HEK293 (cell line): ENCODE measurements at regions not wholly inside any gene's neighbourhood (a gene's known extent, or its start where the extent isn't known, plus 50 kb on each side); places are given as distances from the start of the nearest gene placed in this dataset.

Experiments
- CTCF ChIA-PET: fragments of 350-600 bp; formaldehyde crosslinking; extraction: SDS; loops from one replicate; lab custom pipeline; 2021; ENCODE audit warnings: antibody characterized with exemption; lab: Yijun Ruan, JAX
- POLR2A ChIA-PET: fragments of 300-600 bp; formaldehyde crosslinking; extraction: SDS; loops from one replicate; lab custom pipeline; 2020; ENCODE audit warnings: antibody characterized with exemption, inconsistent platforms; lab: Yijun Ruan, JAX
- H3K27ac ChIP-seq: fragments of 200-500 bp; sonication (Bioruptor generic); 2 replicates; pipeline ENCODE4 v1.5.1; 2014; ENCODE audit warnings: low read depth, low read length, control low read depth, inconsistent platforms; ENCODE audit errors: extremely low read depth
- H3K36me3 ChIP-seq, 2 experiments: fragments of 200-500 bp in 1 of 2; sonication (Bioruptor generic) in 1 of 2; 1 replicate in 1 of 2; 2 replicates in 1 of 2; pipeline ENCODE4 v1.5.1; 2014 to 2017; ENCODE audit warnings: inconsistent platforms in 2 of 2, low read length in 2 of 2; ENCODE audit not compliant: control insufficient read depth in 2 of 2, insufficient read depth in 1 of 2
- H3K4me1 ChIP-seq: fragments of 200-500 bp; sonication (Bioruptor generic); 2 replicates; pipeline ENCODE4 v1.5.1; 2014; ENCODE audit warnings: mild to moderate bottlenecking, low read length, inconsistent platforms; ENCODE audit not compliant: control insufficient read depth, insufficient read depth
- H3K4me3 ChIP-seq: 2 replicates; pipeline ENCODE4 v1.5.1; 2011; ENCODE audit warnings: low read depth, mild to moderate bottlenecking, control low read depth, low read length, moderate library complexity
- H3K9me3 ChIP-seq: fragments of 200-500 bp; sonication (Bioruptor generic); 2 replicates; pipeline ENCODE4 v1.5.1; 2014; ENCODE audit warnings: low read depth, low read length, inconsistent platforms; ENCODE audit not compliant: control insufficient read depth, insufficient read depth
- KLF10 ChIP-seq: fragments of 450-650 bp; IDR thresholded peaks from 2 replicates; pipeline ENCODE4 v1.5.1; 2018; ENCODE audit warnings: missing biosample characterization, mild to moderate bottlenecking, missing genetic modification characterization
- OVOL3 ChIP-seq: fragments of 450-650 bp; formaldehyde crosslinking; IDR thresholded peaks from 2 replicates; pipeline ENCODE4 v1.5.1; 2016; ENCODE audit warnings: missing biosample characterization, missing genetic modification characterization
- PRDM4 ChIP-seq: fragments of 450-650 bp; formaldehyde crosslinking; IDR thresholded peaks from 2 replicates; pipeline ENCODE4 v1.5.1; 2017; ENCODE audit warnings: missing biosample characterization, missing genetic modification characterization
- REST ChIP-seq: fragments of 450-650 bp; formaldehyde crosslinking; IDR thresholded peaks from 2 replicates; pipeline ENCODE4 v1.5.1; 2016; ENCODE audit warnings: missing biosample characterization, missing genetic modification characterization
- TCF7L2 ChIP-seq: IDR thresholded peaks from 2 replicates; pipeline ENCODE4 v1.6.1; 2011; ENCODE audit warnings: low read depth, mild to moderate bottlenecking, inconsistent platforms, low read length, moderate library complexity, borderline replicate concordance
- TRIM28 ChIP-seq: IDR thresholded peaks from 2 replicates; pipeline ENCODE4 v1.6.1; 2011; ENCODE audit warnings: low read length, control low read depth, borderline replicate concordance
- YY1 ChIP-seq: fragments of 450-650 bp; formaldehyde crosslinking; IDR thresholded peaks from 2 replicates; pipeline ENCODE4 v1.5.1; 2018; ENCODE audit warnings: missing biosample characterization, missing genetic modification characterization
- ZBTB1 ChIP-seq: fragments of 450-650 bp; formaldehyde crosslinking; IDR thresholded peaks from 2 replicates; pipeline ENCODE4 v1.5.1; 2016; ENCODE audit warnings: missing biosample characterization, missing genetic modification characterization
- ZBTB11 ChIP-seq: fragments of 450-650 bp; formaldehyde crosslinking; conservative IDR thresholded peaks from 2 replicates; pipeline ENCODE4 v1.5.1; 2016; ENCODE audit warnings: low read depth, missing biosample characterization, missing genetic modification characterization
- ZFP69B ChIP-seq: fragments of 450-650 bp; formaldehyde crosslinking; IDR thresholded peaks from 2 replicates; pipeline ENCODE4 v1.5.1; 2016; ENCODE audit warnings: missing biosample characterization, missing genetic modification characterization
- ZNF174 ChIP-seq: fragments of 450-650 bp; formaldehyde crosslinking; IDR thresholded peaks from 2 replicates; pipeline ENCODE4 v1.5.0; 2017; ENCODE audit warnings: missing biosample characterization, mild to moderate bottlenecking, missing genetic modification characterization
- ZNF26 ChIP-seq: fragments of 450-650 bp; formaldehyde crosslinking; IDR thresholded peaks from 2 replicates; pipeline ENCODE4 v1.5.1; 2016; ENCODE audit warnings: missing biosample characterization, missing genetic modification characterization
- ZNF341 ChIP-seq: fragments of 450-650 bp; formaldehyde crosslinking; IDR thresholded peaks from 2 replicates; pipeline ENCODE4; 2016; ENCODE audit warnings: low read depth, missing biosample characterization, missing genetic modification characterization
- ZNF350 ChIP-seq: fragments of 450-650 bp; formaldehyde crosslinking; IDR thresholded peaks from 2 replicates; pipeline ENCODE4 v1.5.0; 2017; ENCODE audit warnings: missing biosample characterization, mild to moderate bottlenecking, missing genetic modification characterization
- ZNF544 ChIP-seq: fragments of 450-650 bp; formaldehyde crosslinking; IDR thresholded peaks from 2 replicates; pipeline ENCODE4 v1.5.0; 2017; ENCODE audit warnings: missing biosample characterization, missing genetic modification characterization
- ZNF623 ChIP-seq: fragments of 450-650 bp; formaldehyde crosslinking; IDR thresholded peaks from 2 replicates; pipeline ENCODE4 v1.5.1; 2016; ENCODE audit warnings: missing biosample characterization, missing genetic modification characterization
- ZNF626 ChIP-seq: fragments of 450-650 bp; sonication (Bioruptor Pico); formaldehyde crosslinking; IDR thresholded peaks from 2 replicates; pipeline ENCODE4 v1.5.1; 2018; ENCODE audit warnings: missing biosample characterization, missing genetic modification characterization, inconsistent platforms

GRCh38 chr17:71668807-71669206 lies 452.0 kb upstream of the SOX9 start:
- Histone ChIP-seq H3K4me3 (no peak overlapping the region), H3K36me3 (no peaks in the 10 kb centered on the region), H3K4me1 (no peaks in the 10 kb centered on the region), H3K27ac (no peak overlapping the region), H3K9me3 (no peaks in the 10 kb centered on the region; the same call in none of the 2 replicates)
- ChIA-PET CTCF (no interaction called here), POLR2A (no interaction called here)
- no peak for TF ChIP-seq ZBTB11 (tag by site-specific recombination)

- H3K36me3 ChIP-seq, result no peaks in the 10 kb centered on the region
- H3K9me3 ChIP-seq, result no peaks in the 10 kb centered on the region; the same call in 1 of the 2 replicates
- no peak overlapping the region for H3K27ac ChIP-seq
- POLR2A ChIA-PET, result no interaction called here
- H3K4me3 ChIP-seq, result no peak overlapping the region
- no peak for TF ChIP-seq KLF10 (tag by site-specific recombination)
- peak; percentile 51; the same call in 1 of the 2 replicates for TF ChIP-seq REST (tag by site-specific recombination)
- TF ChIP-seq ZNF626, result no peak
- no peak for TF ChIP-seq ZNF623 (tag by site-specific recombination)
- TF ChIP-seq ZNF341 (tag by site-specific recombination), result no peak
- TF ChIP-seq ZNF174 (tag by site-specific recombination), result no peak
- no peaks in the 10 kb centered on the region for H3K4me1 ChIP-seq
- CTCF ChIA-PET, result no interaction called here
Observed at GRCh38 chr17:71677439-71677838, 443.4 kb upstream of the SOX9 start.

GRCh38 chr17:71679832-71680231 lies 441.0 kb upstream of the SOX9 start:
- ChIA-PET POLR2A (no interaction called here), CTCF (no interaction called here)
- Histone ChIP-seq H3K9me3 (no peaks in the 10 kb centered on the region), H3K36me3 (no peaks in the 10 kb centered on the region), H3K4me1 (no peaks in the 10 kb centered on the region), H3K27ac (no peak overlapping the region), H3K4me3 (no peak overlapping the region)
- TF ChIP-seq ZBTB1 (tag by site-specific recombination), result no peak

GRCh38 chr17:71681427-71682173 lies 439.2 kb upstream of the SOX9 start:
- ChIA-PET POLR2A (no interaction called here), CTCF (interaction anchor here (0.6 kb wide), 1 partner anchor 209 kb away, joined by 3 read pairs; no protein-coding TSS in a partner anchor)
- Histone ChIP-seq H3K27ac (no peak overlapping the region), H3K36me3 (no peaks in the 10 kb centered on the region), H3K4me3 (no peak overlapping the region), H3K9me3 (no peaks in the 10 kb centered on the region), H3K4me1 (no peaks in the 10 kb centered on the region)
- no peak for TF ChIP-seq ZNF26 (tag by site-specific recombination)
- no peak for TF ChIP-seq ZNF350 (tag by site-specific recombination)
- no peak for TF ChIP-seq ZNF544 (tag by site-specific recombination)
- no peak for TF ChIP-seq ZFP69B (tag by site-specific recombination)
- TF ChIP-seq YY1 (tag by site-specific recombination), result no peak
- TF ChIP-seq TRIM28, result no peak
- no peak for TF ChIP-seq PRDM4 (tag by site-specific recombination)
- no peak for TF ChIP-seq TCF7L2
- TF ChIP-seq OVOL3 (tag by site-specific recombination), result no peak
